ENCODE measurements at regions not wholly inside any gene's neighbourhood (a gene's known extent, or its start where the extent isn't known, plus 50 kb on each side); places are given as distances from the start of the nearest gene placed in this dataset.

DNA sequence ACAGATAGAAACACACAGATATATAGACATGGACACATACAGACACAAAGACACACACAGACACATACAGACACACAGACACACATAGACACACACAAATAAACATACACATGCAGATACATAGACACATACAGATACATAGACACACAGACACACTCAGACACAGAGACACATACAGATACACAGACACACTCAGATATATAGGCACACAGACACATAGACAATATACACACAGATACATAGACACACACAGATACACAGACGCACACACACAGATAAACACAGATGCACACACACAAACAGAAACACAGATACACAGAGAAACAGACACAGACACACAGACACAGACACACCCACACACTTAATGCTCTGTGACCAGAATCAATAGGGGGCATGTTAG is 156.8 kb downstream of the IRX2 start:
- TF ChIP-seq, protein P1, sequence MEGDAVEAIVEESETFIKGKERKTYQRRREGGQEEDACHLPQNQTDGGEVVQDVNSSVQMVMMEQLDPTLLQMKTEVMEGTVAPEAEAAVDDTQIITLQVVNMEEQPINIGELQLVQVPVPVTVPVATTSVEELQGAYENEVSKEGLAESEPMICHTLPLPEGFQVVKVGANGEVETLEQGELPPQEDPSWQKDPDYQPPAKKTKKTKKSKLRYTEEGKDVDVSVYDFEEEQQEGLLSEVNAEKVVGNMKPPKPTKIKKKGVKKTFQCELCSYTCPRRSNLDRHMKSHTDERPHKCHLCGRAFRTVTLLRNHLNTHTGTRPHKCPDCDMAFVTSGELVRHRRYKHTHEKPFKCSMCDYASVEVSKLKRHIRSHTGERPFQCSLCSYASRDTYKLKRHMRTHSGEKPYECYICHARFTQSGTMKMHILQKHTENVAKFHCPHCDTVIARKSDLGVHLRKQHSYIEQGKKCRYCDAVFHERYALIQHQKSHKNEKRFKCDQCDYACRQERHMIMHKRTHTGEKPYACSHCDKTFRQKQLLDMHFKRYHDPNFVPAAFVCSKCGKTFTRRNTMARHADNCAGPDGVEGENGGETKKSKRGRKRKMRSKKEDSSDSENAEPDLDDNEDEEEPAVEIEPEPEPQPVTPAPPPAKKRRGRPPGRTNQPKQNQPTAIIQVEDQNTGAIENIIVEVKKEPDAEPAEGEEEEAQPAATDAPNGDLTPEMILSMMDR (IDR thresholded peaks at IDR 0.05; ENCODE audit: low read length): no peak
- TF ChIP-seq EZH2 (optimal IDR thresholded peaks at IDR 0.05; ENCODE audit: low read depth, low read length): no peak
- no peak for TF ChIP-seq EZH2phosphoT487 (IDR thresholded peaks at IDR 0.05; ENCODE audit: low read length)
